Spleen (tissue), 7 donors: ENCODE measurements at regions not wholly inside any gene's neighbourhood (a gene's known extent, or its start where the extent isn't known, plus 50 kb on each side); places are given as distances from the start of the nearest gene placed in this dataset.

Experiments used
- CTCF ChIP-seq, 11 experiments: fragments of 200-600 bp in 7 of 11; fragments of 450-650 bp in 4 of 11; sonication (generic) in 4 of 11; IDR thresholded peaks in 8 of 11; conservative IDR thresholded peaks in 3 of 11; 1 replicate in 7 of 11; 2 replicates in 4 of 11; pipeline versions ENCODE4 v1.4.0 to v1.8.0; 2016 to 2021; ENCODE audit warnings: antibody characterized with exemption in 11 of 11, inconsistent platforms in 4 of 11, mild to moderate bottlenecking in 1 of 11
- POLR2A ChIP-seq, 3 donors: fragments of 450-650 bp; IDR thresholded peaks; one replicate each; pipeline ENCODE4 v1.5.1; 2017; ENCODE audit warnings: antibody characterized with exemption in 3 of 3, mild to moderate bottlenecking in 1 of 3
- donor health status: DM: no; HTN: no; CAD: no; lungs with moderate emphysema.
- donor health status: DM: no; HTN: no; CAD: no.
- donor health status: DM: no; HTN: no; CAD: no.

- TF ChIP-seq POLR2A (IDR thresholded peaks at IDR 0.05) (no peak), CTCF (IDR thresholded peaks at IDR 0.05 in 8 of 11, conservative IDR thresholded peaks at IDR 0.05 in 3 of 11) (no peak)
Observed at GRCh38 chr2:55106148-55106547, 55.9 kb upstream of the RTN4 start.
